Neural cell (in vitro differentiated cells): ENCODE measurements at regions not wholly inside any gene's neighbourhood (a gene's known extent, or its start where the extent isn't known, plus 50 kb on each side); places are given as distances from the start of the nearest gene placed in this dataset.

Experiments used
- H2AFZ ChIP-seq: fragments of 200-600, 300-800 bp; sonication (generic), shearing (Covaris generic); 2 replicates; pipeline ENCODE4 v1.6.0; 2014; ENCODE audit warnings: low read depth, mild to moderate bottlenecking, antibody characterized with exemption, low read length, moderate library complexity
- H3F3A ChIP-seq: fragments of 200-600 bp; shearing (Covaris generic); 2 replicates; pipeline ENCODE4 v1.6.1; 2016; ENCODE audit warnings: mild to moderate bottlenecking, moderate library complexity, mixed read lengths, antibody characterized with exemption, low read length; ENCODE audit not compliant: insufficient read depth, poor library complexity, severe bottlenecking
- H3K27ac ChIP-seq: fragments of 200-600, 300-800 bp; sonication (generic), shearing (Covaris generic); 2 replicates; pipeline ENCODE4 v1.5.1; 2014; ENCODE audit warnings: mild to moderate bottlenecking, low read length, moderate library complexity
- H3K27me3 ChIP-seq: fragments of 300-800, 200-600 bp; sonication (generic), shearing (Covaris generic); 2 replicates; pipeline ENCODE4 v1.6.0; 2014; ENCODE audit warnings: mild to moderate bottlenecking, low read depth, low read length, moderate library complexity; ENCODE audit not compliant: insufficient read depth
- H3K36me3 ChIP-seq: fragments of 300-800, 200-600 bp; sonication (generic), shearing (Covaris generic); 2 replicates; pipeline ENCODE4 v1.5.1; 2014; ENCODE audit warnings: mild to moderate bottlenecking, antibody characterized with exemption, low read length, moderate library complexity; ENCODE audit not compliant: insufficient read depth
- H3K4me2 ChIP-seq: fragments of 300-800, 200-600 bp; sonication (generic), shearing (Covaris generic); 2 replicates; pipeline ENCODE4 v1.6.0; 2014; ENCODE audit warnings: mild to moderate bottlenecking, low read length
- H3K4me3 ChIP-seq: fragments of 300-800, 200-600 bp; sonication (generic), shearing (Covaris generic); 2 replicates; pipeline ENCODE4 v1.5.1; 2014; ENCODE audit warnings: mild to moderate bottlenecking, low read length, moderate library complexity
- H3K79me2 ChIP-seq: fragments of 200-600 bp; shearing (Covaris generic); replicated peaks from 2 replicates; pipeline ENCODE4 v1.6.0; 2014; ENCODE audit warnings: mild to moderate bottlenecking, low read length, moderate library complexity; ENCODE audit not compliant: insufficient read depth
- H3K9ac ChIP-seq: fragments of 300-800, 200-600 bp; sonication (generic), shearing (Covaris generic); 2 replicates; pipeline ENCODE4 v1.6.1; 2016; ENCODE audit warnings: mild to moderate bottlenecking, low read length, mixed read lengths
- H3K9me2 ChIP-seq: fragments of 200-600 bp; shearing (Covaris generic); 2 replicates; pipeline ENCODE4 v1.6.1; 2016; ENCODE audit warnings: mild to moderate bottlenecking, low read length, mixed read lengths; ENCODE audit not compliant: insufficient read depth
- H3K9me3 ChIP-seq: fragments of 200-600, 300-800 bp; sonication (generic), shearing (Covaris generic); 2 replicates; pipeline ENCODE4 v1.6.1; 2016; ENCODE audit warnings: mild to moderate bottlenecking, mixed run types, low read length, moderate library complexity, mixed read lengths
- H4K20me1 ChIP-seq: fragments of 200-600 bp; shearing (Covaris generic); 2 replicates; pipeline ENCODE4 v1.6.1; 2016; ENCODE audit warnings: mild to moderate bottlenecking, mixed run types; ENCODE audit not compliant: insufficient read depth
- CTCF ChIP-seq: fragments of 450-650 bp; IDR thresholded peaks from 2 replicates; pipeline ENCODE4 v1.5.1; 2014; ENCODE audit warnings: antibody characterized with exemption, mild to moderate bottlenecking, moderate library complexity; ENCODE audit not compliant: poor library complexity, severe bottlenecking
- EP300 ChIP-seq: fragments of 450-650 bp; conservative IDR thresholded peaks from 2 replicates; pipeline ENCODE4 v1.6.1; 2014; ENCODE audit warnings: antibody characterized with exemption, mild to moderate bottlenecking, moderate library complexity; ENCODE audit not compliant: poor library complexity, severe bottlenecking
- EZH2 ChIP-seq: fragments of 200-600, 300-800 bp; shearing (Covaris generic), sonication (generic); IDR thresholded peaks from 2 replicates; pipeline ENCODE4 v1.6.1; 2014; ENCODE audit warnings: antibody characterized with exemption, low read length, borderline replicate concordance, mild to moderate bottlenecking; ENCODE audit not compliant: insufficient read depth, poor library complexity, severe bottlenecking
- MXI1 ChIP-seq: fragments of 450-650 bp; conservative IDR thresholded peaks from 2 replicates; pipeline ENCODE4 v1.6.1; 2014; ENCODE audit warnings: antibody characterized with exemption, mild to moderate bottlenecking; ENCODE audit not compliant: poor library complexity, severe bottlenecking
- POLR2AphosphoS5 ChIP-seq: IDR thresholded peaks from 2 replicates; pipeline ENCODE4 v1.6.1; 2012
- RAD21 ChIP-seq: fragments of 450-650 bp; conservative IDR thresholded peaks from 2 replicates; pipeline ENCODE4 v1.6.1; 2014; ENCODE audit warnings: antibody characterized with exemption, mild to moderate bottlenecking, moderate library complexity
- REST ChIP-seq: IDR thresholded peaks from 2 replicates; pipeline ENCODE4 v1.6.1; 2012; ENCODE audit warnings: borderline replicate concordance
- SMC3 ChIP-seq: fragments of 450-650 bp; conservative IDR thresholded peaks from 2 replicates; pipeline ENCODE4 v1.6.1; 2014; ENCODE audit warnings: antibody characterized with exemption, mild to moderate bottlenecking, moderate library complexity; ENCODE audit not compliant: poor library complexity
- TAF1 ChIP-seq: IDR thresholded peaks from 2 replicates; pipeline ENCODE4 v1.6.1; 2012; ENCODE audit warnings: low read depth

GRCh38 chrX:37910186-37910585 lies 62.8 kb upstream of the DYNLT3 start:
- Histone ChIP-seq H4K20me1 (no peaks in the 10 kb centered on the region), H3K27me3 (peaks cover 9% of the 10 kb centered on the region), H3K9me3 (no peaks in the 10 kb centered on the region), H3K9ac (no peak overlapping the region), H2AFZ (no peak overlapping the region), H3K4me2 (no peak overlapping the region), H3K4me3 (no peak overlapping the region), H3K9me2 (no peaks in the 10 kb centered on the region), H3F3A (no peaks in the 10 kb centered on the region), H3K36me3 (no peaks in the 10 kb centered on the region), H3K79me2 (no peaks in the 10 kb centered on the region), H3K27ac (no peak overlapping the region)
- TF ChIP-seq TAF1, result no peak
- TF ChIP-seq CTCF, result no peak
- no peak for TF ChIP-seq POLR2AphosphoS5
- no peak for TF ChIP-seq EZH2

- Histone ChIP-seq H3K27ac (no peak overlapping the region), H3K9me2 (no peaks in the 10 kb centered on the region), H3K4me3 (no peak overlapping the region), H3K9ac (no peak overlapping the region), H2AFZ (no peak overlapping the region), H3K27me3 (no peaks in the 10 kb centered on the region), H3K79me2 (no peaks in the 10 kb centered on the region), H3F3A (no peaks in the 10 kb centered on the region), H4K20me1 (no peaks in the 10 kb centered on the region), H3K36me3 (no peaks in the 10 kb centered on the region), H3K9me3 (no peaks in the 10 kb centered on the region), H3K4me2 (no peak overlapping the region)
- TF ChIP-seq MXI1 (no peak), REST (no peak), EP300 (no peak), RAD21 (no peak), SMC3 (no peak), POLR2AphosphoS5 (no peak), EZH2 (no peak), CTCF (no peak)
Observed at GRCh38 chrX:37912304-37912703, 64.9 kb upstream of the DYNLT3 start.
